CD4-positive, CD25-positive, alpha-beta regulatory T cell (primary cell): ENCODE measurements at regions not wholly inside any gene's neighbourhood (a gene's known extent, or its start where the extent isn't known, plus 50 kb on each side); places are given as distances from the start of the nearest gene placed in this dataset.

Source experiments
- ATAC-seq, 2 donors: fragments of 150-1000 bp; cut with Tn5 transposase; one replicate each; pipeline ENCODE4 v1.10.0; 2021; ENCODE audit warnings: low read depth in 2 of 2, moderate number of reproducible peaks in 2 of 2, moderate library complexity in 1 of 2
- DNase-seq, 3 donors: peaks; one replicate each; pipeline versions ENCODE4 v3.0.0 to v3.0.0-alpha.2; 2012 to 2022; ENCODE audit warnings: mixed read lengths in 1 of 3
- H3K27ac ChIP-seq: one replicate; pipeline ENCODE4 v1.7.0; 2013; ENCODE audit warnings: mild to moderate bottlenecking, low read length; ENCODE audit not compliant: insufficient read depth, poor library complexity, severe bottlenecking
- H3K27me3 ChIP-seq: one replicate; pipeline ENCODE4 v1.7.0; 2013; ENCODE audit warnings: low read length; ENCODE audit not compliant: control insufficient read depth, insufficient read depth
- H3K36me3 ChIP-seq: one replicate; pipeline ENCODE4 v1.7.0; 2013; ENCODE audit warnings: mild to moderate bottlenecking, low read length, moderate library complexity; ENCODE audit not compliant: control insufficient read depth, insufficient read depth
- H3K4me1 ChIP-seq: 2 replicates; pipeline ENCODE4 v1.7.0; 2013; ENCODE audit warnings: mild to moderate bottlenecking, low read length; ENCODE audit not compliant: insufficient read depth, control insufficient read depth, poor library complexity, severe bottlenecking
- H3K4me3 ChIP-seq: one replicate; pipeline ENCODE4 v1.7.0; 2013; ENCODE audit warnings: low read depth, mild to moderate bottlenecking, low read length, moderate library complexity
- H3K9me3 ChIP-seq, 2 experiments: 1 replicate in 1 of 2; 2 replicates in 1 of 2; pipeline ENCODE4 v1.7.0; 2013; ENCODE audit warnings: low read length in 2 of 2, mild to moderate bottlenecking in 1 of 2, moderate library complexity in 1 of 2; ENCODE audit not compliant: control insufficient read depth in 2 of 2
- H3K27ac Mint-ChIP-seq, 3 donors: one replicate each; pipeline ENCODE4 v1.8.0; 2020 to 2022; ENCODE audit warnings: mild to moderate bottlenecking in 3 of 3, mixed read lengths in 3 of 3, moderate library complexity in 2 of 3
- H3K27me3 Mint-ChIP-seq: one replicate; pipeline ENCODE4 v1.8.0; 2022; ENCODE audit warnings: mild to moderate bottlenecking, mixed read lengths
- H3K36me3 Mint-ChIP-seq: one replicate; pipeline ENCODE4 v1.8.0; 2020; ENCODE audit warnings: mixed read lengths
- H3K4me1 Mint-ChIP-seq, 4 donors: one replicate each; pipeline ENCODE4 v1.8.0; 2020 to 2022; ENCODE audit warnings: mixed read lengths in 4 of 4, mild to moderate bottlenecking in 1 of 4
- H3K4me3 Mint-ChIP-seq, 4 donors: one replicate each; pipeline ENCODE4 v1.8.0; 2020 to 2022; ENCODE audit warnings: mild to moderate bottlenecking in 4 of 4, mixed read lengths in 4 of 4, moderate library complexity in 3 of 4
- H3K9me3 Mint-ChIP-seq, 7 donors: one replicate each; pipeline ENCODE4 v1.8.0; 2020 to 2022; ENCODE audit warnings: mixed read lengths in 7 of 7, mild to moderate bottlenecking in 3 of 7, moderate library complexity in 2 of 7

- Histone ChIP-seq H3K27me3 (no peaks in the 10 kb centered on the region), H3K36me3 (no peaks in the 10 kb centered on the region), H3K4me1 (no peaks in the 10 kb centered on the region), H3K9me3 (no peaks in the 10 kb centered on the region), H3K27ac (no peak overlapping the region), H3K4me3 (no peak overlapping the region)
- Mint-ChIP-seq H3K27me3 (no peaks in the 10 kb centered on the region), H3K9me3 (peaks cover 0 to 5% (median 2%) of the 10 kb centered on the region in 7 donors), H3K4me1 (no peaks in the 10 kb centered on the region), H3K27ac (no peak overlapping the region), H3K36me3 (no peaks in the 10 kb centered on the region), H3K4me3 (no peak overlapping the region)
- no peak for ATAC-seq
- no peak for DNase-seq
These were observed 160.0 kb downstream of the CBLN1 start for GRCh38 chr16:49121636-49122035.

GRCh38 chr16:49120631-49121030, 161.0 kb downstream of the CBLN1 start:
- H3K27me3 ChIP-seq: no peaks in the 10 kb centered on the region
- H3K36me3 Mint-ChIP-seq: no peaks in the 10 kb centered on the region
- H3K9me3 ChIP-seq: no peaks in the 10 kb centered on the region
- no peak overlapping the region for H3K27ac Mint-ChIP-seq
- no peak for ATAC-seq
- H3K36me3 ChIP-seq: no peaks in the 10 kb centered on the region
- H3K4me1 ChIP-seq: no peaks in the 10 kb centered on the region
- DNase-seq: no peak
- H3K4me1 Mint-ChIP-seq: no peaks in the 10 kb centered on the region
- no peak overlapping the region for H3K4me3 ChIP-seq
- no peak overlapping the region for H3K27ac ChIP-seq
- H3K27me3 Mint-ChIP-seq: no peaks in the 10 kb centered on the region
- peaks cover 0 to 4% (median 2%) of the 10 kb centered on the region in 7 donors for H3K9me3 Mint-ChIP-seq
- no peak overlapping the region for H3K4me3 Mint-ChIP-seq

GRCh38 chr16:49116873-49117272, 164.8 kb downstream of the CBLN1 start:
- DNase-seq (no peak), ATAC-seq (no peak)
- no peaks in the 10 kb centered on the region for H3K9me3 ChIP-seq
- H3K27ac Mint-ChIP-seq: no peak overlapping the region
- no peaks in the 10 kb centered on the region for H3K27me3 ChIP-seq
- H3K4me1 ChIP-seq: no peaks in the 10 kb centered on the region
- no peak overlapping the region for H3K4me3 ChIP-seq
- no peak overlapping the region for H3K27ac ChIP-seq
- no peaks in the 10 kb centered on the region for H3K36me3 ChIP-seq
- no peaks in the 10 kb centered on the region for H3K4me1 Mint-ChIP-seq
- H3K36me3 Mint-ChIP-seq: no peaks in the 10 kb centered on the region
- no peak overlapping the region for H3K4me3 Mint-ChIP-seq
- H3K27me3 Mint-ChIP-seq: no peaks in the 10 kb centered on the region
- H3K9me3 Mint-ChIP-seq: peaks cover 0 to 8% (median 2%) of the 10 kb centered on the region in 7 donors

GRCh38 chr16:49115956-49116355, 165.7 kb downstream of the CBLN1 start:
- Mint-ChIP-seq H3K36me3 (no peaks in the 10 kb centered on the region), H3K4me3 (no peak overlapping the region), H3K27ac (no peak overlapping the region), H3K9me3 (peaks cover 0 to 8% (median 3%) of the 10 kb centered on the region in 7 donors), H3K4me1 (no peaks in the 10 kb centered on the region), H3K27me3 (no peaks in the 10 kb centered on the region)
- Histone ChIP-seq H3K4me3 (no peak overlapping the region), H3K27me3 (no peaks in the 10 kb centered on the region), H3K27ac (no peak overlapping the region), H3K9me3 (no peaks in the 10 kb centered on the region), H3K4me1 (no peaks in the 10 kb centered on the region), H3K36me3 (no peaks in the 10 kb centered on the region)
- no peak for ATAC-seq
- no peak for DNase-seq

- H3K4me3 Mint-ChIP-seq: no peak overlapping the region
- no peak for DNase-seq
These were observed 168.9 kb downstream of the CBLN1 start for GRCh38 chr16:49112754-49113153.

GRCh38 chr16:49111351-49111750, 170.3 kb downstream of the CBLN1 start:
- Histone ChIP-seq H3K9me3 (no peaks in the 10 kb centered on the region), H3K27me3 (no peaks in the 10 kb centered on the region), H3K4me1 (no peaks in the 10 kb centered on the region), H3K36me3 (no peaks in the 10 kb centered on the region), H3K4me3 (no peak overlapping the region), H3K27ac (no peak overlapping the region)
- H3K4me3 Mint-ChIP-seq: no peak overlapping the region
- no peak for ATAC-seq
- H3K36me3 Mint-ChIP-seq: no peaks in the 10 kb centered on the region
- no peaks in the 10 kb centered on the region for H3K4me1 Mint-ChIP-seq
- peak overlapping the region in 1 of 3 donors; percentile 1 for H3K27ac Mint-ChIP-seq
- no peaks in the 10 kb centered on the region for H3K27me3 Mint-ChIP-seq
- peaks cover 0 to 10% (median 1%) of the 10 kb centered on the region in 7 donors for H3K9me3 Mint-ChIP-seq
- no peak for DNase-seq

More at GRCh38 chr16:49112754-49113153, 168.9 kb downstream of the CBLN1 start:
- no peak overlapping the region for H3K27ac ChIP-seq
- H3K4me1 Mint-ChIP-seq: no peaks in the 10 kb centered on the region
- no peaks in the 10 kb centered on the region for H3K36me3 Mint-ChIP-seq
- no peak for ATAC-seq
- H3K27me3 ChIP-seq: no peaks in the 10 kb centered on the region
- no peaks in the 10 kb centered on the region for H3K27me3 Mint-ChIP-seq
- H3K27ac Mint-ChIP-seq: no peak overlapping the region
- H3K9me3 Mint-ChIP-seq: peaks cover 0 to 9% (median 2%) of the 10 kb centered on the region in 7 donors
- no peaks in the 10 kb centered on the region for H3K9me3 ChIP-seq
- H3K4me3 ChIP-seq: no peak overlapping the region
- no peaks in the 10 kb centered on the region for H3K4me1 ChIP-seq
- no peaks in the 10 kb centered on the region for H3K36me3 ChIP-seq

GRCh38 chr16:49108611-49109010, 173.0 kb downstream of the CBLN1 start:
- Mint-ChIP-seq H3K27me3 (no peaks in the 10 kb centered on the region), H3K4me3 (no peak overlapping the region), H3K9me3 (peaks cover 0 to 10% (median 6%) of the 10 kb centered on the region in 7 donors), H3K36me3 (no peaks in the 10 kb centered on the region), H3K4me1 (no peaks in the 10 kb centered on the region), H3K27ac (no peak overlapping the region)
- H3K36me3 ChIP-seq: no peaks in the 10 kb centered on the region
- H3K4me3 ChIP-seq: no peak overlapping the region
- H3K9me3 ChIP-seq: no peaks in the 10 kb centered on the region
- H3K27ac ChIP-seq: no peak overlapping the region
- no peaks in the 10 kb centered on the region for H3K27me3 ChIP-seq
- H3K4me1 ChIP-seq: no peaks in the 10 kb centered on the region
- no peak for ATAC-seq
- no peak for DNase-seq

- no peaks in the 10 kb centered on the region for H3K4me1 Mint-ChIP-seq
- H3K9me3 ChIP-seq: no peaks in the 10 kb centered on the region
- H3K36me3 ChIP-seq: no peaks in the 10 kb centered on the region
- no peaks in the 10 kb centered on the region for H3K27me3 Mint-ChIP-seq
- no peak overlapping the region for H3K27ac ChIP-seq
- no peaks in the 10 kb centered on the region for H3K27me3 ChIP-seq
- ATAC-seq (no peak), DNase-seq (no peak)
- no peak overlapping the region for H3K27ac Mint-ChIP-seq
- no peaks in the 10 kb centered on the region for H3K4me1 ChIP-seq
- no peak overlapping the region for H3K4me3 ChIP-seq
- H3K9me3 Mint-ChIP-seq: peaks cover 2 to 14% (median 4%) of the 10 kb centered on the region in 7 donors
- H3K36me3 Mint-ChIP-seq: no peaks in the 10 kb centered on the region
- no peak overlapping the region for H3K4me3 Mint-ChIP-seq
These were observed 178.3 kb downstream of the CBLN1 start for GRCh38 chr16:49103298-49103697.
